Mesenchymal stem cell (in vitro differentiated cells and primary cell): ENCODE measurements at regions not wholly inside any gene's neighbourhood (a gene's known extent, or its start where the extent isn't known, plus 50 kb on each side); places are given as distances from the start of the nearest gene placed in this dataset.
"Not testable (repeated sequence)": the region's sequence is repeated elsewhere in the genome, so short reads cannot be mapped to it uniquely, and the experiment has no call there.

ENCODE experiments used
- DNase-seq: peaks from one replicate; pipeline ENCODE4 v3.0.0-alpha.2; 2013
- H2AFZ ChIP-seq: one replicate; pipeline ENCODE4 v1.6.1; 2013; ENCODE audit warnings: low read depth, mild to moderate bottlenecking, control low read depth, inconsistent platforms, low read length, moderate library complexity
- H2AK5ac ChIP-seq: 2 replicates; pipeline ENCODE4 v1.6.1; 2013; ENCODE audit warnings: low read length, moderate library complexity, mild to moderate bottlenecking, inconsistent platforms; ENCODE audit not compliant: severe bottlenecking
- H2BK120ac ChIP-seq: one replicate; pipeline ENCODE4 v1.6.1; 2013; ENCODE audit warnings: low read depth, mild to moderate bottlenecking, inconsistent platforms, low read length, moderate library complexity
- H2BK12ac ChIP-seq, 2 experiments: one replicate each; pipeline ENCODE4 v1.6.1; 2013; ENCODE audit warnings: inconsistent platforms in 2 of 2, low read length in 2 of 2, mild to moderate bottlenecking in 2 of 2, moderate library complexity in 2 of 2, control low read depth in 1 of 2
- H2BK15ac ChIP-seq: one replicate; pipeline ENCODE4 v1.6.1; 2013; ENCODE audit warnings: mild to moderate bottlenecking, low read depth, inconsistent platforms; ENCODE audit not compliant: poor library complexity, severe bottlenecking
- H2BK5ac ChIP-seq: 2 replicates; pipeline ENCODE4 v1.6.1; 2013; ENCODE audit warnings: low read depth, mild to moderate bottlenecking, low read length, control low read depth, inconsistent platforms; ENCODE audit not compliant: poor library complexity, severe bottlenecking
- H3K14ac ChIP-seq, 2 experiments: one replicate each; pipeline ENCODE4 v1.6.1; 2013; ENCODE audit warnings: inconsistent platforms in 2 of 2, low read length in 2 of 2, control low read depth in 1 of 2, mild to moderate bottlenecking in 1 of 2, moderate library complexity in 1 of 2
- H3K18ac ChIP-seq, 2 experiments: one replicate each; pipeline ENCODE4 v1.6.1; 2013; ENCODE audit warnings: inconsistent platforms in 2 of 2, low read length in 2 of 2, control low read depth in 1 of 2, low read depth in 1 of 2, mild to moderate bottlenecking in 1 of 2
- H3K23ac ChIP-seq, 2 experiments: one replicate each; pipeline ENCODE4 v1.6.1; 2013; ENCODE audit warnings: inconsistent platforms in 2 of 2, low read length in 2 of 2, mild to moderate bottlenecking in 2 of 2, moderate library complexity in 2 of 2, control low read depth in 1 of 2
- H3K27ac ChIP-seq: 2 replicates; pipeline ENCODE4 v1.5.1; 2013; ENCODE audit warnings: mild to moderate bottlenecking, moderate library complexity, low read length, control low read depth, inconsistent platforms; ENCODE audit not compliant: poor library complexity, severe bottlenecking
- H3K27me3 ChIP-seq, 2 experiments: 2 replicates each; pipeline versions ENCODE4 v1.6.1 to v1.7.0; 2013; ENCODE audit warnings: low read length in 2 of 2, mild to moderate bottlenecking in 2 of 2, moderate library complexity in 2 of 2, control low read depth in 1 of 2, inconsistent platforms in 1 of 2; ENCODE audit not compliant: control insufficient read depth in 1 of 2, insufficient read depth in 1 of 2
- H3K36me3 ChIP-seq, 2 experiments: 2 replicates each; pipeline versions ENCODE4 v1.6.1 to v1.7.0; 2013; ENCODE audit warnings: low read length in 2 of 2, control low read depth in 1 of 2, inconsistent platforms in 1 of 2, low read depth in 1 of 2, mild to moderate bottlenecking in 1 of 2; ENCODE audit not compliant: insufficient read depth in 2 of 2, control insufficient read depth in 1 of 2
- H3K4ac ChIP-seq, 2 experiments: one replicate each; pipeline ENCODE4 v1.6.1; 2013; ENCODE audit warnings: inconsistent platforms in 2 of 2, low read length in 2 of 2, mild to moderate bottlenecking in 2 of 2, moderate library complexity in 2 of 2, control low read depth in 1 of 2, low read depth in 1 of 2
- H3K4me1 ChIP-seq: 2 replicates; pipeline ENCODE4 v1.6.1; 2013; ENCODE audit warnings: low read depth, low read length, control low read depth; ENCODE audit not compliant: control insufficient read depth, insufficient read depth
- H3K4me2 ChIP-seq: 2 replicates; pipeline ENCODE4 v1.6.1; 2013; ENCODE audit warnings: low read length, mild to moderate bottlenecking, inconsistent platforms; ENCODE audit not compliant: poor library complexity, severe bottlenecking
- H3K4me3 ChIP-seq, 2 experiments: 2 replicates each; pipeline versions ENCODE4 v1.5.1 to v1.7.0; 2013; ENCODE audit warnings: low read length in 2 of 2, mild to moderate bottlenecking in 2 of 2, control low read depth in 1 of 2, low read depth in 1 of 2; ENCODE audit not compliant: insufficient read depth in 1 of 2
- H3K79me1 ChIP-seq: replicated peaks from 2 replicates; pipeline ENCODE4 v1.6.1; 2013; ENCODE audit warnings: mild to moderate bottlenecking, control low read depth, low read length, inconsistent platforms; ENCODE audit not compliant: poor library complexity, severe bottlenecking
- H3K9ac ChIP-seq: 2 replicates; pipeline ENCODE4 v1.7.0; 2013; ENCODE audit warnings: mild to moderate bottlenecking, low read length, moderate library complexity
- H3K9me3 ChIP-seq: 2 replicates; pipeline ENCODE4 v1.7.0; 2013; ENCODE audit warnings: mild to moderate bottlenecking, low read length; ENCODE audit not compliant: control insufficient read depth
- H4K8ac ChIP-seq: one replicate; pipeline ENCODE4 v1.6.1; 2013; ENCODE audit warnings: inconsistent platforms, mild to moderate bottlenecking, low read length, moderate library complexity
- H4K91ac ChIP-seq: one replicate; pipeline ENCODE4 v1.6.1; 2013; ENCODE audit warnings: mild to moderate bottlenecking, low read length, inconsistent platforms
- WGBS: methylation state at CpG from one replicate; pipeline ENCODE4 v1.1.7; 2013; ENCODE audit warnings: mixed read lengths; 5-methylcytosine and 5-hydroxymethylcytosine counted together

DNA sequence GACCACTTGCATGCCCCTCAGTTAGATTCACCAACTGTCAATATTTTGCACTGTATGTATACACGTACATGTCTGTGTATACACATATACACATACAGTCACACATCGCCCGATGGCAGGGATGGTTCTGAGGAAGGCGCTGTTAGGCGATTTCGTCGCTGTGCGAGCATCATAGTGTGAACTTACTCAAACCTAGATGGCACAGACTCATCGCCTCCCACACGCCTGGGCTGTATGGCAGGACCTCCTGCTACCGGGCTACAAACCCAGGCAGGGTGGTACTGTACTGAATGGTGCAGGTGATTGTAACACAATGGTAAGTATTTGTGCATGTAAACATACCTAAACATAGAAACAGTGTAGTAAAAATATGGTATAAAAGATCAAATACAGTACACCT is 57.2 kb upstream of the LRPAP1 start:
- H2BK12ac ChIP-seq, H3K23ac ChIP-seq, H4K8ac ChIP-seq, H3K18ac ChIP-seq, H3K4ac ChIP-seq, H3K4me3 ChIP-seq, H3K4me2 ChIP-seq, H3K79me1 ChIP-seq, H3K4me1 ChIP-seq, H4K91ac ChIP-seq, H3K27ac ChIP-seq, H3K14ac ChIP-seq, H2BK120ac ChIP-seq, H2BK5ac ChIP-seq, H3K36me3 ChIP-seq, DNase-seq, H2BK15ac ChIP-seq, H2AFZ ChIP-seq, H2AK5ac ChIP-seq, H3K9ac ChIP-seq, H3K9me3 ChIP-seq: not testable (repeated sequence)
- WGBS = 97% methylated on average over 10 of the region's 11 CpGs
- H3K27me3 ChIP-seq = peaks cover 0 to 21% of the 10 kb centered on the region in 2 experiments

DNA sequence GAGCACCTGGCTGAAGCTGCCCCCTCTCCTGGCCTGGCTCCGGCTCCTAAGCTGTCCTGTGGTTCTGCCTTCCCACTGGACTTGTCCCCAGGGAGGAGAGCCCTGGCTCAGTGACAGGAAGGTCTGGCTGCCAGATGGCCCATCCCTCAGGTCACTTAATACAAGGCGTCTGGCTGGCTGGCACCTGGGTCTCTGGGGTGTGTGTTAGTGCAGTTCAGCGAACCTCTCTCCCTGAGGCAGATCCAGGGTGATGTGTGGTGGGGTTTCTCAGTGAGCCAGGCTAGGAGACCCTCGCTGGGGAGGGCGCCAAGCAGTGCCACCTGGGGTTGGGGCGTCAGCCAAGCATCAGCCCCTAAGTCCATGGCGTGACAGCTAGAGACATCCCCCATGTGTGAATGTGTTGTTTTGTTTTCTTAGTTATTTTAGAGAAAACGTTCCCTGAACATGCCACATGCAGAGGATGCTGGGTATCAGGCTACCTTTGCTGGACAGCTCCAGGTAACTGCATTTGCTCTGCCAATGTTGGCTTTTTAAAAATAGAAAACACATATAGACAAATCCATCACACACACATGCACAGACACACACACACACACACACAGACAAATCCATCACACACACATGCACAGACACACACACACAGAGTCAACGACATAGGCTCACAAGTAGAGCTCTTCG is 56.4 kb upstream of the LRPAP1 start:
- H3K4ac ChIP-seq, H3K4me1 ChIP-seq, H3K9ac ChIP-seq, H4K91ac ChIP-seq, H3K4me3 ChIP-seq, H4K8ac ChIP-seq, H2AK5ac ChIP-seq, H3K23ac ChIP-seq, H2BK120ac ChIP-seq, H3K4me2 ChIP-seq, H3K14ac ChIP-seq, H3K27ac ChIP-seq, DNase-seq, H2BK5ac ChIP-seq, H3K9me3 ChIP-seq, H2AFZ ChIP-seq, H2BK12ac ChIP-seq, H2BK15ac ChIP-seq, H3K36me3 ChIP-seq, H3K79me1 ChIP-seq, H3K18ac ChIP-seq: not testable (repeated sequence)
- 71% methylated on average over 7 of the region's 10 CpGs for WGBS
- H3K27me3 ChIP-seq = peaks cover 0 to 18% of the 10 kb centered on the region in 2 experiments

DNA sequence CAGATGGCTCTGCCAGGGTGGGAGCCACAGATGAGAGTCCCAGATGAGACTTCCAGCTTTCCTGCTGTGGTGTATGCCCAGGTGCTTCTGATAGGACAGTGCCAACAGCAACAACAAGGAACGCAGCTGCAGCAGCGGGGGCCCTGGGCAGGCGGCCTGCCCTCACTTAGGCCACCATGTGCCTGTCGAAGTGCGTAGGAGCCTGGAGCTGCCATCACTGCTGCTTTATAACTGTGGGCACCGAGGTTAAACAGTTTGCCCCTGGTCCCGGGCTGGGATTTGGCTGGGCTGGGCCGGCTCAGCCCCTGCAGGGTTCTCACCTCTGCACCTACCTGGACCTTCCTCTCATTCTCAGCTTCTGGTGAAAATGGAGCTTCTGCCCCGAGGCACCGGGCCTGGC is 54.4 kb upstream of the LRPAP1 start:
- not testable (repeated sequence) for H2AK5ac ChIP-seq, H3K9ac ChIP-seq
- 86% methylated on average over 10 of the region's 10 CpGs for WGBS

DNA sequence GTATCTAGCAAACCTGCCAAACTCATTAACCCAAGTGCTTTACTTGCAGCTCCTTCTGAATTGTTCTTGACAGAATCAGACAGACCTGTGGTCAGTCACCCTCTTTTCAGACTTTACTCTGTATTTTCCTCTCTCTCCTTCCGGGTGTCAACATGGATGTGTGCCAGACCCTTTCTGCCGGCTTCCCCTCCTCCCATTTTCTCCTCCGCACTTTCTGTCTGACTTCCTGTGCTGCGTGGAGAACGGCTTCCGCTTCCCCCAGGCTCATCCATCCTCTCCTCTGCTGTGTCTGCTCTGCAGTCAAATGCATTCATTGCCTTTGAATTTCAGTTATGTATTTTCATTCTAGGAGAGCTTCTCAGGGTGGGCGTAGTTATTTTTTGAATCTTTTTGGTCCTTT is 53.3 kb upstream of the LRPAP1 start:
- H4K8ac ChIP-seq, H2BK15ac ChIP-seq, H3K14ac ChIP-seq, H3K36me3 ChIP-seq, H3K9me3 ChIP-seq, H3K9ac ChIP-seq, H2BK120ac ChIP-seq, H3K23ac ChIP-seq, H3K18ac ChIP-seq, H2BK12ac ChIP-seq, H3K4me2 ChIP-seq, H2AK5ac ChIP-seq, H2BK5ac ChIP-seq, H4K91ac ChIP-seq, H3K4me3 ChIP-seq, H3K27ac ChIP-seq, H3K79me1 ChIP-seq, DNase-seq, H3K4me1 ChIP-seq, H2AFZ ChIP-seq, H3K4ac ChIP-seq: not testable (repeated sequence)
- H3K27me3 ChIP-seq = peaks cover 0 to 14% of the 10 kb centered on the region in 2 experiments
- 58% methylated on average over 2 of the region's 7 CpGs for WGBS

More for the DNA sequence above, 54.4 kb upstream of the LRPAP1 start:
- not testable (repeated sequence) for H3K79me1 ChIP-seq, H4K8ac ChIP-seq, H3K36me3 ChIP-seq, H3K4me1 ChIP-seq, H3K23ac ChIP-seq, H3K18ac ChIP-seq, H2AFZ ChIP-seq, DNase-seq, H3K4me2 ChIP-seq, H2BK15ac ChIP-seq, H2BK120ac ChIP-seq, H3K27ac ChIP-seq, H3K9me3 ChIP-seq, H3K4ac ChIP-seq, H2BK5ac ChIP-seq, H3K4me3 ChIP-seq, H3K14ac ChIP-seq, H2BK12ac ChIP-seq, H4K91ac ChIP-seq
- peaks cover 0 to 14% of the 10 kb centered on the region in 2 experiments for H3K27me3 ChIP-seq
